Fibroblast of lung (primary cell): ENCODE measurements at regions not wholly inside any gene's neighbourhood (a gene's known extent, or its start where the extent isn't known, plus 50 kb on each side); places are given as distances from the start of the nearest gene placed in this dataset.

Source experiments
- EZH2 ChIP-seq: IDR thresholded peaks from 2 replicates; pipeline ENCODE4 v1.5.1; 2012; ENCODE audit warnings: low read length, control low read depth, mild to moderate bottlenecking; ENCODE audit errors: missing control alignments
- TF ChIP-seq, protein P1 (sequence below), 2 donors: IDR thresholded peaks in 1 of 2; conservative IDR thresholded peaks in 1 of 2; 1 replicate in 1 of 2; 2 replicates in 1 of 2; pipeline ENCODE4 v1.5.1; 2011 to 2012; ENCODE audit warnings: low read length in 2 of 2, control low read depth in 1 of 2, inconsistent platforms in 1 of 2, low read depth in 1 of 2, mild to moderate bottlenecking in 1 of 2

DNA sequence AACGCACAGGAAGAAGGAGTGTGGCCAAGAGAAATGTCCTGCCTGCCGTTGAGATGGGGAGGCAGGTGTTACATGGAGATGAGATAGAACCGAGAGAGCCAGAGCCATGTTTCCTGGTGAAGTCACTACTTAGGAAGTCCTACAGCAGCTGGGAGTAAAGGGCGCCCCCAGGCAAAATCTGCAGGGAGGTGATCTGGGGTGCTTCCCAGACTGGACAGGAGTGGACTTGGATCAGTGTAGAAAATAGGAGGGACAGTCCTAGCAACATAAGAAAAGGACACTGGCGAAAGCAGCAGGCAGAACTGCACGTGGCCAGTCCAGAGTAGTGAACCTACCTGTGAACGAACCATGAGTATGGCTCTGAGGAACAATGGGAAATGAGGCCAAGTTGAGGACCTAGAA, 85.3 kb downstream of the CD164 start:
- TF ChIP-seq EZH2 = no peak
- TF ChIP-seq, protein P1, sequence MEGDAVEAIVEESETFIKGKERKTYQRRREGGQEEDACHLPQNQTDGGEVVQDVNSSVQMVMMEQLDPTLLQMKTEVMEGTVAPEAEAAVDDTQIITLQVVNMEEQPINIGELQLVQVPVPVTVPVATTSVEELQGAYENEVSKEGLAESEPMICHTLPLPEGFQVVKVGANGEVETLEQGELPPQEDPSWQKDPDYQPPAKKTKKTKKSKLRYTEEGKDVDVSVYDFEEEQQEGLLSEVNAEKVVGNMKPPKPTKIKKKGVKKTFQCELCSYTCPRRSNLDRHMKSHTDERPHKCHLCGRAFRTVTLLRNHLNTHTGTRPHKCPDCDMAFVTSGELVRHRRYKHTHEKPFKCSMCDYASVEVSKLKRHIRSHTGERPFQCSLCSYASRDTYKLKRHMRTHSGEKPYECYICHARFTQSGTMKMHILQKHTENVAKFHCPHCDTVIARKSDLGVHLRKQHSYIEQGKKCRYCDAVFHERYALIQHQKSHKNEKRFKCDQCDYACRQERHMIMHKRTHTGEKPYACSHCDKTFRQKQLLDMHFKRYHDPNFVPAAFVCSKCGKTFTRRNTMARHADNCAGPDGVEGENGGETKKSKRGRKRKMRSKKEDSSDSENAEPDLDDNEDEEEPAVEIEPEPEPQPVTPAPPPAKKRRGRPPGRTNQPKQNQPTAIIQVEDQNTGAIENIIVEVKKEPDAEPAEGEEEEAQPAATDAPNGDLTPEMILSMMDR (conservative IDR thresholded peaks at IDR 0.05 in 1 of 2, IDR thresholded peaks at IDR 0.05 in 1 of 2; ENCODE audit: low read depth in 1 of 2, low read length in 2 of 2) = no peak
